Panc1 (cell line): ENCODE measurements at regions not wholly inside any gene's neighbourhood (a gene's known extent, or its start where the extent isn't known, plus 50 kb on each side); places are given as distances from the start of the nearest gene placed in this dataset.

Experiments
- ATAC-seq: fragments of 200-7000 bp; cut with Tn5 transposase; 2 replicates; pipeline ENCODE4 v1.9.1; 2020; ENCODE audit warnings: mild to moderate bottlenecking, moderate library complexity
- BruUV-seq: library from RNA; stranded (reverse); fragments of 400-500 nt; replicated peaks from 2 replicates; lab custom pipeline; 2021; lab: Mats Ljungman, UMichigan
- CTCF ChIA-PET: fragments of 300-600 bp; sonication (Branson Sonifier 250); formaldehyde crosslinking; loops from one replicate; lab custom pipeline; 2022; ENCODE audit warnings: antibody characterized with exemption; lab: Charles Lee
- POLR2A ChIA-PET: fragments of 300-600 bp; sonication (Branson Sonifier 250); formaldehyde crosslinking; loops from one replicate; lab custom pipeline; 2022; ENCODE audit warnings: antibody characterized with exemption; lab: Charles Lee
- DNase-seq: peaks from one replicate; pipeline ENCODE4 v3.0.0-alpha.2; 2010; ENCODE audit warnings: low read depth, low spot score
- H3K27ac ChIP-seq: 2 replicates; pipeline ENCODE4 v1.5.1; 2011; ENCODE audit warnings: mild to moderate bottlenecking, low read length, inconsistent platforms
- H3K27me3 ChIP-seq: fragments of 200-500 bp; sonication (Bioruptor generic); 2 replicates; pipeline ENCODE4 v1.6.0; 2014; ENCODE audit warnings: low read length, inconsistent platforms; ENCODE audit not compliant: control insufficient read depth, insufficient read depth
- H3K36me3 ChIP-seq: fragments of 200-500 bp; sonication (Bioruptor generic); 2 replicates; pipeline ENCODE4 v1.5.1; 2014; ENCODE audit warnings: inconsistent platforms, mild to moderate bottlenecking, low read length, moderate library complexity; ENCODE audit not compliant: control insufficient read depth, insufficient read depth
- H3K4me1 ChIP-seq: 2 replicates; pipeline ENCODE4 v1.5.1; 2011; ENCODE audit warnings: inconsistent platforms, mild to moderate bottlenecking, low read length, moderate library complexity; ENCODE audit not compliant: control insufficient read depth, insufficient read depth
- H3K4me3 ChIP-seq, 2 experiments: 2 replicates each; pipeline ENCODE4 v1.5.1; 2011 to 2012; ENCODE audit warnings: low read depth in 2 of 2, low read length in 2 of 2, mild to moderate bottlenecking in 2 of 2, inconsistent platforms in 1 of 2, moderate library complexity in 1 of 2
- H3K9me3 ChIP-seq: fragments of 200-500 bp; sonication (Bioruptor generic); 2 replicates; pipeline ENCODE4 v1.5.1; 2014; ENCODE audit warnings: low read depth, mild to moderate bottlenecking, inconsistent platforms, low read length, moderate library complexity; ENCODE audit not compliant: control insufficient read depth, insufficient read depth
- POLR2AphosphoS5 ChIP-seq: IDR thresholded peaks from 2 replicates; pipeline ENCODE4 v1.6.1; 2012; ENCODE audit warnings: mild to moderate bottlenecking, low read depth, low read length, moderate library complexity
- REST ChIP-seq, 2 experiments: IDR thresholded peaks; 2 replicates each; pipeline ENCODE4 v1.6.1; 2011 to 2012; ENCODE audit warnings: low read depth in 2 of 2, control low read depth in 1 of 2, low read length in 1 of 2, mild to moderate bottlenecking in 1 of 2, moderate library complexity in 1 of 2; ENCODE audit not compliant: insufficient read depth in 1 of 2
- SIN3A ChIP-seq: IDR thresholded peaks from 2 replicates; pipeline ENCODE4 v1.6.1; 2012; ENCODE audit warnings: low read depth, mild to moderate bottlenecking, low read length, moderate library complexity, borderline replicate concordance; ENCODE audit not compliant: insufficient read depth
- TCF7L2 ChIP-seq: IDR thresholded peaks from 2 replicates; pipeline ENCODE4 v1.6.1; 2011; ENCODE audit warnings: mild to moderate bottlenecking, low read depth, low read length, inconsistent platforms
- in situ Hi-C: cut with HindIII; loops from 2 replicates; pipeline ENCODE4 v1.10.0; 2016; ENCODE audit warnings: low sequenced_read_pairs, low pct_unique_long_range_greater_than_20kb
- intact Hi-C: fragments of 100-400 bp; cut with micrococcal nuclease; formaldehyde crosslinking; loops from one replicate; pipeline ENCODE4 v1.10.0; 2022; ENCODE audit not compliant: unreplicated experiment
- TF ChIP-seq, protein P1 (sequence below): fragments of 450-650 bp; IDR thresholded peaks from 2 replicates; pipeline ENCODE4 v1.5.1; 2017; ENCODE audit warnings: mild to moderate bottlenecking

DNA sequence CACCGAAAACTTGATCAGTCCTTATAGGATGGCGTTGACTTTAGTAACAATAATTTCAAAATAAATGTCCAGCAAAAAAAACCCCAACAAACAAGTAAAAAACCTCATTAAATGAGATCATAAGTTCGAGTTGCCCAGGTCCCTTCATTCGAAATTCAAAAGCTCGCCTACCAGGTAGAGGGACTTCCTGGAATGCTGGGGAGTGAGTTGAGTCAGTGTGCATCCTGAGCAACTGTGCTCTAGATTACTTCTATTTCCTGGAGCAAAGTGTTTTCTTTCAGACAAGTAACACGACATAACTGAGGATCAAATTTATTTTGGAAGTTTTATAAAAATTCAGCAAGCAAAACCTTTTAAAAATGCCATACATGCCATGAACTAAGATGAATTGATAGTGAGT, 511.9 kb upstream of the CITED2 start:
- H3K27me3 ChIP-seq: no peaks in the 10 kb centered on the region
- DNase-seq (no peak), ATAC-seq (no peak)
- intact Hi-C loops (no loop called here), in situ Hi-C loops (no loop called here)
- H3K36me3 ChIP-seq: no peaks in the 10 kb centered on the region
- H3K9me3 ChIP-seq: no peaks in the 10 kb centered on the region
- peak overlapping the region; percentile 89 for H3K27ac ChIP-seq
- no TSS peak for BruUV-seq
- CTCF ChIA-PET: no interaction called here
- TF ChIP-seq REST (IDR thresholded peaks at IDR 0.05; ENCODE audit: insufficient read depth in 1 of 2, low read depth in 2 of 2, low read length in 1 of 2): no peak
- no peak for TF ChIP-seq TCF7L2
- TF ChIP-seq SIN3A: no peak
- TF ChIP-seq, protein P1, sequence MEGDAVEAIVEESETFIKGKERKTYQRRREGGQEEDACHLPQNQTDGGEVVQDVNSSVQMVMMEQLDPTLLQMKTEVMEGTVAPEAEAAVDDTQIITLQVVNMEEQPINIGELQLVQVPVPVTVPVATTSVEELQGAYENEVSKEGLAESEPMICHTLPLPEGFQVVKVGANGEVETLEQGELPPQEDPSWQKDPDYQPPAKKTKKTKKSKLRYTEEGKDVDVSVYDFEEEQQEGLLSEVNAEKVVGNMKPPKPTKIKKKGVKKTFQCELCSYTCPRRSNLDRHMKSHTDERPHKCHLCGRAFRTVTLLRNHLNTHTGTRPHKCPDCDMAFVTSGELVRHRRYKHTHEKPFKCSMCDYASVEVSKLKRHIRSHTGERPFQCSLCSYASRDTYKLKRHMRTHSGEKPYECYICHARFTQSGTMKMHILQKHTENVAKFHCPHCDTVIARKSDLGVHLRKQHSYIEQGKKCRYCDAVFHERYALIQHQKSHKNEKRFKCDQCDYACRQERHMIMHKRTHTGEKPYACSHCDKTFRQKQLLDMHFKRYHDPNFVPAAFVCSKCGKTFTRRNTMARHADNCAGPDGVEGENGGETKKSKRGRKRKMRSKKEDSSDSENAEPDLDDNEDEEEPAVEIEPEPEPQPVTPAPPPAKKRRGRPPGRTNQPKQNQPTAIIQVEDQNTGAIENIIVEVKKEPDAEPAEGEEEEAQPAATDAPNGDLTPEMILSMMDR: no peak
- TF ChIP-seq POLR2AphosphoS5: no peak
- no peak overlapping the region for H3K4me3 ChIP-seq
- H3K4me1 ChIP-seq: peaks cover 28% of the 10 kb centered on the region
- POLR2A ChIA-PET: no interaction called here

- ChIA-PET POLR2A (no interaction called here), CTCF (no interaction called here)
- intact Hi-C loops (no loop called here), in situ Hi-C loops (no loop called here)
- DNase-seq: no peak
- TF ChIP-seq TCF7L2 (no peak), SIN3A (no peak), POLR2AphosphoS5 (no peak), REST (IDR thresholded peaks at IDR 0.05; ENCODE audit: insufficient read depth in 1 of 2, low read depth in 2 of 2, low read length in 1 of 2) (no peak)
- TF ChIP-seq, protein P1: no peak
- Histone ChIP-seq H3K27ac (peak overlapping the region; percentile 89), H3K4me1 (peaks cover 33% of the 10 kb centered on the region), H3K4me3 (no peak overlapping the region), H3K36me3 (no peaks in the 10 kb centered on the region), H3K9me3 (no peaks in the 10 kb centered on the region), H3K27me3 (no peaks in the 10 kb centered on the region)
- no peak for ATAC-seq
- no TSS peak for BruUV-seq
These were observed 511.5 kb upstream of the CITED2 start for GRCh38 chr6:139885909-139886308.
